GM20000 (cell line): ENCODE measurements at regions not wholly inside any gene's neighbourhood (a gene's known extent, or its start where the extent isn't known, plus 50 kb on each side); places are given as distances from the start of the nearest gene placed in this dataset.
A peak's percentile ranks its signal among the peaks of the same experiment; 100 is the strongest.

Experiments
- DNase-seq: peaks from one replicate; pipeline ENCODE4 v3.0.0; 2012; ENCODE audit warnings: low spot score
- CTCF ChIP-seq: IDR thresholded peaks from 2 replicates; pipeline ENCODE4 v1.5.1; 2012; ENCODE audit warnings: mild to moderate bottlenecking, control low read depth; ENCODE audit errors: extremely low read depth, missing control alignments

GRCh38 chr2:56952871-56953270 lies 769.1 kb downstream of the CCDC85A start:
- TF ChIP-seq CTCF: no peak
- no peak for DNase-seq

DNA sequence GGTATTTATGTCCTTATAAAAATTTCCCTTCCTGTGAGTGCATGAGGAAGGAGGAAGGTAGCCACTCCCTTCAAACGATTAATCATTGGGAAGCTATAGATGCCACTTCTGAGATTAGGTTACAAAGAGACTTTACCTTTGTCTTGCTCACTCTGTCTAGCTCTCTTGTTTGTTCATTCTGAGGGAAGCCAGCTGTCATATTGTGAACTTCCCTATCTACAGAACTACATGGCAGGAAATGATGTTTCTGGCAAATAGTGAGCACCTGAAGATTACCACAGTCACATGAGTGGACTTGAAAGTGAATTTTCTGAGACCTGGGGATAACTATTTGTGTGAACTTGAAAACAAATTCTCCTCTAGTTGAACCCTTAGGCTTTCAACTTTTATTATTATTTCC lies 776.8 kb downstream of the CCDC85A start:
- DNase-seq: no peak
- TF ChIP-seq CTCF: no peak

- no peak for DNase-seq
- TF ChIP-seq CTCF: no peak
Measured at GRCh38 chr2:56962673-56963072, 778.9 kb downstream of the CCDC85A start.

- no peak for TF ChIP-seq CTCF
- DNase-seq: no peak
Measured at GRCh38 chr2:56969513-56969912, 785.7 kb downstream of the CCDC85A start.

GRCh38 chr2:56971383-56971974 lies 787.7 kb downstream of the CCDC85A start:
- no peak for TF ChIP-seq CTCF
- no peak for DNase-seq

GRCh38 chr2:56981554-56981953 lies 797.8 kb downstream of the CCDC85A start:
- no peak for TF ChIP-seq CTCF
- DNase-seq: no peak

DNA sequence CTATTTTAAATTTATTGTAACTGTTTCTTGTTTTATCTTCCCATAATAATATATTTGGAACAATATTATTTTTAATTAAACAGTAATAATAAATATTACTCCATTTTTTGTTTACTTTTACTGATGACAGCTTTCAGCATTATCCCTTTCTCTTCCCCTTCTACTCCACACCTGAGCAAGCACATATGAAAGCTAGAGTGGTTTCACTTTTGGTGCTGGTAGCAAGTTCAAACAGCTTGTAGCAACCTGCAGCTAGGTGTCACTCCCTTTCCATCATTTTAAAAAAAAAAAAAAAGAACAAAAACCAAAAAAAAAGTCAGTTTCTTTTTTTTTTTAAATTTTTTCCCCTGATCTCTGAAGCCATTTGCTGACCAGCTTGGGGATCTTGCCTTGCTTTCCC lies 801.8 kb downstream of the CCDC85A start:
- peak; percentile 2 for DNase-seq
- TF ChIP-seq CTCF: no peak
